SK-N-SH (cell line): ENCODE measurements at regions not wholly inside any gene's neighbourhood (a gene's known extent, or its start where the extent isn't known, plus 50 kb on each side); places are given as distances from the start of the nearest gene placed in this dataset.

Experiments
- CTCF ChIP-seq: fragments of 200-600 bp; sonication (generic); IDR thresholded peaks from 2 replicates; pipeline ENCODE4 v1.6.1; 2017; ENCODE audit warnings: antibody characterized with exemption, mild to moderate bottlenecking, moderate library complexity
- POLR2AphosphoS5 ChIP-seq: IDR thresholded peaks from 2 replicates; pipeline ENCODE4 v1.6.1; 2012; ENCODE audit warnings: low read depth, low read length
- SMC3 ChIP-seq: IDR thresholded peaks from 2 replicates; pipeline ENCODE4 v1.6.1; 2012; ENCODE audit warnings: low read depth, low read length, improper control_type of control experiment
- TEAD4 ChIP-seq: IDR thresholded peaks from 2 replicates; pipeline ENCODE4 v1.4.0; 2012; ENCODE audit warnings: mild to moderate bottlenecking, borderline replicate concordance; ENCODE audit not compliant: insufficient read depth
- USF2 ChIP-seq: fragments of 150-350 bp; IDR thresholded peaks from 2 replicates; pipeline ENCODE4 v1.6.1; 2017; ENCODE audit warnings: antibody characterized with exemption, low read length, low read depth, borderline replicate concordance
- YY1 ChIP-seq: IDR thresholded peaks from 2 replicates; pipeline ENCODE4 v1.4.0; 2012; ENCODE audit warnings: low read depth, mild to moderate bottlenecking

DNA sequence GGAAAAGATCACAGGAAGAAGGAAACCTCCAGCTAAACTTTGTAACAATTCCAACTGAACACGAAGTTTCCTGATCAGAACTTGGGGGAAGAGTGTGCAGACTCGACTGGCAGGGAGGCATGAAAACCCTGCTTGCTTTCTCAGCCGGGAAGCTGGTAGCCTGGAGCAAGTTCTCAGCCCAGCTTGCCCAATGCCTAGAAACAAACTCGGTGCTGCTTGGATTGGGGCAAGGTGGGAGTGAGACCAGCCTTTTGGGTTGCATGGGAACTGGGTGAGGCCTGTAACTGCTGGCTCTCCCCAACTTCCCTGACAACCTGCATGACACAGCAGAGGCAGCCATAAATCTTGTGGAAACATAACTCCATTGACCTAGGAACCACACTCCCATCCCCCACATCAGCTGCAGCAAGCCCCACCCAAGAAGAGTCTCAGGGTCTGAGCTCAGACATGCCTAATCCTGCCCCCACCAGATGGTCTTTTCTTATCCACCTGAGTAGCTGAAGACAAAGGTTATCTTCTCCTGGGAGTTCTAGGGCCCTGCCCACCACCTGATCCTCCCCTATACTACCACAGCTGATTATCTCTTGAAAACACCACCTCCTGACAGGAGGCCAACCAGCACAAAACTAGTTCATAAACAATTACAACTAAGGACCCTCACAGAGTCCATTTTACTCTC is 1859.7 kb upstream of the CELF4 start:
- TF ChIP-seq CTCF: no peak
- TF ChIP-seq SMC3: no peak
- no peak for TF ChIP-seq YY1
- TF ChIP-seq TEAD4: no peak
- no peak for TF ChIP-seq POLR2AphosphoS5
- TF ChIP-seq USF2: no peak
